HG03095 (cell line): ENCODE measurements at regions not wholly inside any gene's neighbourhood (a gene's known extent, or its start where the extent isn't known, plus 50 kb on each side); places are given as distances from the start of the nearest gene placed in this dataset.
"Not testable (repeated sequence)": the region's sequence is repeated elsewhere in the genome, so short reads cannot be mapped to it uniquely, and the experiment has no call there.

Experiments
- ATAC-seq: cut with Tn5 transposase; IDR thresholded peaks from one replicate; pipeline ENCODE4 v1.9.1; 2021; ENCODE audit warnings: moderate library complexity; ENCODE audit not compliant: unreplicated experiment

DNA sequence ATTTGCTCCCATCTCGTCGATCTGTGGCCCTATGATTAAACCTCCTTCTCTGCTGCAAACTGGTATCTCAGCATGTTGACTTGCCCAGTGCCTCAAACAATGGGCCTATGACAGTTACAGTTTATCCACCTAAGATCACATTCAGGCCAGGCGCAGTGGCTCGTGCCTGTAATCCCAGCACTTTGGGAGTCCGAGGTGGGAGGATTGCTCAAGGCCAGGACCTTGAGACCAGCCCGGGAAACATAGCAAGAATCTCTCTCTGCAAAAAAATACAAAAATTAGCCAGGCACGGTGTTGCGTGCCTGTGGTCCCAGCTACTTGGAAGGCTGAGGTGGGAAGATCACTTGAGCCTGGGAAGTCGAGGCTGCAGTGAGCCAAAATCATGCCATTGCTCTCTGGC, 79.8 kb upstream of the ADGRL1 start:
- not testable (repeated sequence) for ATAC-seq

DNA sequence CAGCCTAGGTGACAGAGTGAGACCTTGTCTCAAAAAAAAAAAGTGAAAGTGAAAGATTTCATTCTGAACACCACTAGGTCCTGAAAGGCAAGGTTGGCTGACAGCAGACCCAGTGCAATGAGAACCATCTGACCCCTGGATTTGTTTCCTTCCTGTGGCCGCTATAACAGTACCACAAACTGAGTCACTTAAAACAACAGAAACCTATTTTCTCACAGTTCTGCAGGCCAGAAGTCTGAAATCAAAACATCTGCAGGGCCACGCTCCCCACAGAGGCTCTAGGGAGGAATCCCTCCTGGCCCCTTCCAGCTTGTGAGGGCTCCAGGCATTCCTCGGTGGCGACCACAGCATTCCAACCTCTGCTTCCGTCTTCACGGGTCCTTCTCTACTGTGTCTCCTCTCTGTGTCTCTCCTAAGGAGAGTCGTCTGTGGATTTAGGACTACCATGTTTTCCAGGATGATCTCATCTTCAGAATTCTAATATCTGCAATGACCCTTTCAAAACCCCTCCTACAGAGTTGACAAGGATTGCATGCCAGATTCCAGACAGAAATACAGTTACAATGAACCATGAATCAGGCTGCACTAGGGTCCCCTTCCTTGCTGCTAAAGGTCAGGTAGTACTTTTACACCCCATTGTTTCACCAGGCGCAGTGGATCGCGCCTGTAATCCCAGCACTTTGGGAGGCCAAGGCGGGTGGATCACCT, 78.0 kb upstream of the ADGRL1 start:
- peak; percentile 79 for ATAC-seq

DNA sequence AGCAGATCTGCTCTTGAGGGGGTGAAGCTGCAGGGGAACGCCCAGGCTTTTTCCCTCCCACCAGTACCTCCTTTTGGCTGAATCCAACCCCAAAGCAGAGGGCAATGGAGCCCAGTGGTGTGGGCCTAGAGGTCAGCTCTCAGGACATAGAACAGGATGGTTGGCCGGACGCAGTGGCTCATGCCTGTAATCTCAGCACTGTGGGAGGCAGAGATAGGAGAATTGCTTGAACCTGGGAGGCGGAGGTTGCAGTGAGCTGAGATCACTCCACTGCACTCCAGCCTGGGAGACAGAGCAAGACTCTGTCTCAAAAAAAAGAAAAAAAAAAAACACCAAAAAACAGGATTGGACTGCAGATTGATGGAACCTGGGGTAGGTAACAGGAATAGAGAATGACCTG, 73.3 kb upstream of the ADGRL1 start:
- not testable (repeated sequence) for ATAC-seq

DNA sequence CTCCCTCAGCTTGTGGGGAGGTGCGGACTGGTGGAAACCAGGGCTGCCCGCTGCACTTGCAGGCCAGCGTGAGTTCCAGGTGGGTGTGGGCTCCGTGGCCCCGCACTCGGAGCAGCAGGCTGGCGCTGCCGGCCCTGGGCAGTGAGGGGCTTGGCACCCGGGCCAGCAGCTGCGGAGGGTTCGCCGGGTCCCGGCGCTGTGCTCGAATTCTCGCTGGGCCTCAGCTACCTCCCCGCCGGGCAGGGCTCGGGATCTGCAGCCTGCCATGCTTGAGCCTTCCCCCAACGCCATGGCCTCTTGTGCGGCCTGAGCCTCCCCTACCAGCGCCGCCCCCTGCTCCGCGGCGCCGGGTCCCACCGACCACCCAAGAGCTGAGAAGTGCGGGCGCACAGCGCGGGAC, 71.6 kb upstream of the ADGRL1 start:
- no peak for ATAC-seq

DNA sequence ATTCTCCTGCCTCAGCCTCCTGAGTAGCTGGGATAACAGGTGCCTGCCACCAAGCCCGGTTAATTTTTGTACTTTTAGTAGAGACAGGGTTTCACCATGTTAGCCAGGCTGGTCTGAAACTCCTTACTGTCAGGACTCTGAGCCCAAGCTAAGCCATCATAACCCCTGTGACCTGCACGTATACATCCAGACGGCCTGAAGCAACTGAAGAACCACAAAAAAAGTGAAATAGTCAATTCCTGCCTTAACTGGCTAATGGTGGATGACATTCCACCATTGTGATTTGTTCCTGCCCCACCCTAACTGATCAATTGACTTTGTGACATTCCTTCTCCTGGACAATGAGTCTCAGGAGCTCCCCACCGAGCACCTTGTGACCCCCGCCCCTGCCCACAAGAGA, 69.9 kb upstream of the ADGRL1 start:
- ATAC-seq: not testable (repeated sequence)

DNA sequence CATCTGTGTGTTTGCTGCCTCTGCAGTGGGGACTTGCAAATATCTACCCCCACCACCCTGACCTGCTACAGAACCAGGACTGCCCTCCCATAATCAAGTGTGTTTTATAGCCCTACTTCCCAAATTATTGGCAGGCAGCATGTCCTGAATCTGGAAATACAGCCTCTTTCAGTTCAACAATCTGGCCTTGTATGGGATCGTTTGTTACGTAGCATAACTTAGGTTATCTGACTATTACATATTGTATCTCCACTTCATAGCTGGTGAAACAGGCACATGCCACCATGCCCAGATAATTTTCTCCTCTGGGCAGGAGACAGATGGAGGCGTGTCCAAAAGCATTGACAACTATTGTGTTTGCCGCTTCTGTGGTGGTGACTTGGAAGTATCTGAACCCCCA, 66.7 kb upstream of the ADGRL1 start:
- no peak for ATAC-seq

DNA sequence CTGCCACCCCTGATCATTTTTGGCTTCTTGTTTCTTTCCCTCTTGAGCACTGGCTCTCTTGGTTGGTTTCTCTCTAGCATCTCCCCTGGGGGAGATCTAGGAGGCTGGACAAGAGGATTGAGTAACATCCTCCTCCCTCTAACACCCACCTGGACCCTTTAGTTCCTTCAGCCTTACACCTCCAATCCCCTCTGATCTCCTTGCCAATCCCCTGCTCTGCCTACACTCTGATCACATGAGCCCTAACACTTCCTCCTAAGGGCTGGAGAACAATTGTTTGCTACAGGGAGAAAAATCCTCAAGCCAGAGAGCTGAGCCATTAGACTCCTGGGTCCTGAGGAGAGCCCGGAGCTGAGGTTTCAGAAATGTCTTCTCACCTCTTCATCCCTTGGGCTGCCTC, 65.9 kb upstream of the ADGRL1 start:
- ATAC-seq: no peak

DNA sequence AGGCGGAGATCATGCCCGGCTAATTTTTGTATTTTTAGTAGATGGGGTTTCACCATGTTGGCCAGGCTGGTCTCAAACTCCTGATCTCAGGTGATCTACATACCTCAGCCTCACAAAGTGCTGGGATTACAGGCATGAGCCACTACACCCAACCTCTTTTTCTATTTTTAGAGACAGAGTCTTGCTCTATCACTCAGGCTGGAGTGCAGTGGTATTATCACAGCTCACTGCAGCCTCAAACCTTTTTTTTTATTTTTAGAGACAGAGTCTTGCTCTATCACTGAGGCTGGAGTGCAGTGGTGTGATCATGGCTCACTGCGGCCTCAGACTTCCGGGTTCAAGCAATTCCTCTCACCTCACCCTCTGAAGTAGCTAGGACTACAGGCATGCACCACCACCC, 64.6 kb upstream of the ADGRL1 start:
- not testable (repeated sequence) for ATAC-seq

DNA sequence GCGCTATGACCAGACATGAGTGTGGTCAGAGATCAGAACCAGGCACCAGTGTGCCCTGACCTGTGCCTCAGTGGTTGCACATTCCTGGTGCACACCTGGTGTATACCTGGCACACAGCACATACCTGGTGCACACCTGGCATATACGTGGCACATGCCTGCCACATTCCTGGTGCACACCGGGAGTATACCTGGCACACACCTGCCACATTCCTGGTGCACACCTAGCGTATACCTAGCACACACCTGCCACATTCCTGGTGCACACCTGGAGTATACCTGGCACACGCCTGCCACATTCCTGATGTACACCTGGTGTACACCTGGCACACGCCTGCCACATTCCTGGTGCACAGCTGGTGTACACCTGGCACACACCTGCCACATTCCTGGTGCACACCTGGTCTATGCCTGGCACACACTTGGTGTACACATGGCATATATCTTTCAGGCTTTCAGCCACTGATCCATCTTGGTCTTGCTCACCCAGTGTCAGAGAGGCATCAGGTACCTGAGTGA, 61.3 kb upstream of the ADGRL1 start:
- ATAC-seq: no peak

DNA sequence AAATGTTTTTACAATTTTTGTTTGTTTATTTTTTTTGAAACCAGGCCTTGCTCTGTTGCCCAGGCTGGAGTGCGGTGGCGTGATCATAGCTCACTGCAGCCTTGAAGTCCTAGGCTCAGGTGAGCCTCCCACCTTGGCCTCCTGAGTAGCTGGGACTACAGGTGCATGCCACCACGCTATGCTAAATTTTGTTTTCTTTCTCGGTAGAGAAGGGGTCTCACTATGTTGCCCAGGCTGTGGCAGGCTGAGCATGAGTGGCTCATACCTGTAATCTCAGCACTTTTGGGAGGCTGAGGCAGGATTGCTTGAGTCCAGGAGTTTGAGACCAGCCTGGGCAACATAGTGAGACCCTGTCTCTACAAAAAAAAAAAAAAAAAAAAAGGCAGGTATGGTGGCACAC, 60.2 kb upstream of the ADGRL1 start:
- not testable (repeated sequence) for ATAC-seq

DNA sequence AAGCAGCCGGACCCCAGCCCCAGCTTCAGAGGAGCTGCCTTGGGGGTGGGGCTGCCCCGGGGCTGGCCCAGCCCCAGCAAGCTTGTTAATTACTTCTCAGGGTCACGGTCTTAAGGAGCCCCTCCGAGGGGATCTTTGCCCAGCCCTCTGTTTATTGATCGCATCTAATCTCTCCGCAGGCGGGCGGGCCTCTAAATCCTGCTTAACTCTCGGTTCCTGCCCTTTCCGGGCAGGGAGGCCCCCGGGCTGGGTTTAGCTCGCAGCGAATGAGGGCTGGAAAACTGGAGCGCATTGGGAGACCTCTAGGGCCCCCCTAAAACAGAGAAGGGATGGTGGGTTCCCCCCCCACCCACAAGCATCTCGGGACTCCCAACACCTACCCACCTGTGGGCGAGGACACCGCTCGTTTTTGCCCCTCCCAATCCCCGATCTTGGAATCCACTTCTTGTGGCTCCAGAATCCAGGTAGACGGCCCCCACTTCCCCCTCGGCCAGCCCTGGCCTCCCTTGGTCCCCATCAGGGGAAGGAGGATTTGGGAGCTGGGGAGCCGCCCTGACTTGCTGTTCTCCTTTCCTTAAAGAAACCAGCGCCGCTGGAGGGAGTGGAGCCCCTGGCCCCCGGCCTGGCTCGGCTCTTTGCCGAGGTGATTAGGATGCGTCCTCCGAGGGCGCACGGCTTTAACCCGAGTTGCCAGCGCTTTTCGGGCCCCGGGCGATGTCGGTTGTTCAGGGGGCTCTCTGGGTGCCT, 59.5 kb upstream of the ADGRL1 start:
- ATAC-seq: no peak

DNA sequence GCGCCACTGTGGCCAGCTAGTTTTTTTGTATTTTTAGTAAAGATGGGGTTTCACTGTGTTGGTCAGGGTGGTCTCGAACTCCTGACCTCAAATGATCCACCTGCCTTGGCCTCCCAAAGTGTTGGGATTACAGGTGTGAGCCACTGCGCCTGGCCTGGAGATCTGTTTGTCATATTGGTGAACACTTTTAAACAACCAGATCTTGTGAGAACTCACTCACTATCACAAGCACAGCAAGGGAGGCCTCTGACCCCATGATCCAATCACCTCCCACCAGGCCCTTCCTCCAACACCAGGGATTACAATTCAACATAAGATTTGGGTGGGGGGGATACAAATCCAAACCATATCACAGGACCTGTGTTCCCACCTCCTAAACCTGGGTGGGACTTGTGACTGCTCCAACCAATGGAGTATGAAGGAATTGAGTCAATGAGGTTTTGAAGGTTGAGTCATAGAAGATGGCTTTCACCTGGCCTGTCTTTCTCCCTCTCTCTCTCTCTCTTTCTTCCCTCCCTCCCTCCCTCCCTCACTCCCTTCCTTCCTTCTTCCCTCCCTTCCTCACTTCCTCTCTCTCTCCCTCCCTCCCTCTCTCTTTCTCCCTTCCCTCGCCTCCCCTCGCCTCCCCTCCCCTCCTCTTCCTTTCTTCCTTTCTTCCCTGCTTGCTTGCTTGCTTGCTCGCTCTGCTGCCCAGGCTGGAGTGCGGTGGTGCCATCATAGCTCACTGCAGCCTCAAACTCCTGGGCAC, 50.1 kb upstream of the ADGRL1 start:
- ATAC-seq: not testable (repeated sequence)
